Activated naive CD4-positive, alpha-beta T cell treated with anti-CD3 and anti-CD28 coated beads, Interleukin-2, amount 50 U/mL, for 72 hours (primary cell): ENCODE measurements at regions not wholly inside any gene's neighbourhood (a gene's known extent, or its start where the extent isn't known, plus 50 kb on each side); places are given as distances from the start of the nearest gene placed in this dataset.
"Not testable (repeated sequence)": the region's sequence is repeated elsewhere in the genome, so short reads cannot be mapped to it uniquely, and the experiment has no call there.

Source experiments
- ATAC-seq, 2 donors: fragments of 150-1000 bp; cut with Tn5 transposase; 2 replicates each; pipeline ENCODE4 v1.10.0; 2021; ENCODE audit warnings: mild to moderate bottlenecking in 2 of 2, moderate library complexity in 2 of 2
- DNase-seq, 2 donors: peaks; one replicate each; pipeline ENCODE4 v3.0.0; 2021 to 2022; ENCODE audit warnings: low spot score in 2 of 2
- H3K27ac Mint-ChIP-seq, 2 donors: one replicate each; pipeline ENCODE4 v1.8.0; 2022; ENCODE audit warnings: mild to moderate bottlenecking in 2 of 2, mixed read lengths in 2 of 2
- H3K36me3 Mint-ChIP-seq, 2 donors: one replicate each; pipeline ENCODE4 v1.8.0; 2022; ENCODE audit warnings: mixed read lengths in 2 of 2
- H3K9me3 Mint-ChIP-seq, 2 donors: one replicate each; pipeline ENCODE4 v1.8.0; 2022; ENCODE audit warnings: mixed read lengths in 2 of 2

DNA sequence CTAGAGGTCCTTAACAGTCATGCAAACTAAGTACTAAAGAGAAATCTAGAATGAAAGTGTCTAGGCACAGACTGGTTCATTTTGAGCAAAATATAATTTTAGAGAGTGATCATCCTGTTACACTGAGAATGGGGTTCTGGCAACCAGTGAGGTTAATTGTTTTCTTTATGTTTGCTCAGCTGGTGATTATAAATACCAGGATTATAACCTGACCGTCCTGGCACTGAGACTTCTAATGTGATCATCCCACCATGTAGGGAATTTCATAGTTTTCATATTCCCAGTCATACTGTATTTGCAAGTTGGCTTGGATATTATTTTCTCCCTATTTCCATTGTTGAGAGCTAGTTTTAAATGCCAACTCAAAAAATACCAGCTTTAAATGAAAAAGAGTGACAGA is 852.5 kb upstream of the LRATD1 start:
- Mint-ChIP-seq H3K27ac (no peak overlapping the region), H3K36me3 (no peaks in the 10 kb centered on the region), H3K9me3 (peaks cover 0 to 12% of the 10 kb centered on the region in 2 donors)
- no peak for DNase-seq
- no peak for ATAC-seq

DNA sequence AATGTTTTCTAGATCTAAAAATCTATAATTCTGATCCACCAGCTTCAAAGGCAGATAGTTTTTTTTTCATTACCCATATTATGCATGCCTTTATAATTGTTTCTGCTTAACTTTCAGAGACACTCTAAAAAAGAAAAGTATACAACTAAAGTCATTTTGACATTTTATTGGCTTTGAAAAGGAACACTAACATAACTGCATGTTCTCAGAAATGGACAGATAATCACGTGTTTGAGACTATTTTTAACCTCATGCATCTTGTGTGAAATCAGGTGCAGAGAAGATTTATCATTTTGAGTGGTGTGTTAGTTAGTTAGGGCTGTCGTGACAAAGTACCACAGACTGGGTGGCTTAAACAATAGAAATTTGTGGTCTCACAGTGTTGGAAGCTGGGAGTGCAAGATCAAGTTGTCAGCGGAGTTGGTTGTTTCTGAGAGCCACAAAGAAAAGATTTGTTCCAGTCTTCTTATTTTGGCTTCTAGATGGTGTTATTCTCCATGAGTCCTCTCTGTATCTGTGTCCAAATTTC is 841.4 kb upstream of the LRATD1 start:
- H3K27ac Mint-ChIP-seq: no peak overlapping the region
- DNase-seq: no peak
- ATAC-seq: no peak
- H3K9me3 Mint-ChIP-seq: peaks cover under 1 to 10% of the 10 kb centered on the region in 2 donors
- no peaks in the 10 kb centered on the region for H3K36me3 Mint-ChIP-seq

DNA sequence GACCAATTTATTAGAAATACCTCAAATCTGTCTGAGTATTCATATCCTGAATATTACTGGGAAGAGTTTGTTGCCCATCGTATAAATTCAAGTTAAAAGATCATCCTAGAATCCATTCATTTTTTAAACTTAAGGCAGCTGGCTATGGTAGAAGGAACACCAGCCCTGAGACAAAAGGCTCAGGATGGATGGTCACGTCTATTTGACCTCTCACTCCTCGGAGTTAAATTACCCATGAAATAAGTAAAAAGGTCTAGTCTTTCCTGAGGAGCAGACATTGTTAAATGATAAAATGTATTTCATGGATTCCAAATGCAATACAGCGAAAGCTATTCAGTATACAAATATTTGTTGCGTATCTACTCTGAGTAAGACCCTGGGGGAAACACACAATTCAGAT is 826.0 kb upstream of the LRATD1 start:
- no peak overlapping the region for H3K27ac Mint-ChIP-seq
- DNase-seq: no peak
- no peak for ATAC-seq
- H3K36me3 Mint-ChIP-seq: no peaks in the 10 kb centered on the region
- H3K9me3 Mint-ChIP-seq: peaks cover 6 to 7% of the 10 kb centered on the region in 2 donors

DNA sequence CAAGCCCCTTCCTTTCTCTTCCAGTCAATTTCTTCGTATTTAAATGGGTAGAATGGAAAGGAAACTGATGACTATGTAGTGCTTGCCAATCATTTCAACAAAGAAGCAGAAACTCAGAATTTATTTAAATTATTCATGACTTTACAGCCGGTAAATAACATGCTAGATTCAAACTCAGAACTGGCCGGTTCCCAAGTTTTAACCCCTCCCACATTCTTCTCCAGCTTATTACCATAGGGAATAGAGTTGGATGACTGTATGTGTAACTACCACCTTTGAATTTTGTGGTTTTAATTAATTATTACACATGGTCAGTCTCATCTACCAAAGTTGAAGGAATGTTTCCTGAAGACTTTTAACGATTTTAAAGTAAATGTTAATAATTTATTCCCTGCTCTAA is 819.3 kb upstream of the LRATD1 start:
- no peak for ATAC-seq
- no peak overlapping the region for H3K27ac Mint-ChIP-seq
- DNase-seq: no peak
- H3K9me3 Mint-ChIP-seq: peaks cover 9 to 10% of the 10 kb centered on the region in 2 donors
- H3K36me3 Mint-ChIP-seq: no peaks in the 10 kb centered on the region

DNA sequence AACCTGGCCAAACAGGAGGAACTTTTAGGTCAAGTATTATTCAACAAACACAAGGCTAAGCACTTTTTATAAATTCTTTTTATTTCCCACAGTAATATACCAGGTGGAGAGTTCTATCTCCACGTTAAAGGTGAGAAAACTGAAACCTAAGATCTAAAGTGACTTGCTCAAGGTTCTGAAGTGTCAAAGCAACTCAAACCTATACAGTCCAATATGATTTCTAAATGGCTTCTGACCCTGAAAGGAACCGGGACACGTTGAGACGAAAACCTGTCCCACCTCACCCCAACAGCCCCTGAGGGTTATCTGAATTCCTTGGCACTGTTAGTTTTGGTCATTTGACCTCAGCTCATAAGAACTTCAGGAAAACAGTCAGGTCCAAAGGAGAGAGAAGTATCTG is 814.5 kb upstream of the LRATD1 start:
- DNase-seq (no peak), ATAC-seq (peak; percentile 63 to 67)
- Mint-ChIP-seq H3K9me3 (peaks cover 1 to 4% of the 10 kb centered on the region in 2 donors), H3K36me3 (no peaks in the 10 kb centered on the region), H3K27ac (no peak overlapping the region)

DNA sequence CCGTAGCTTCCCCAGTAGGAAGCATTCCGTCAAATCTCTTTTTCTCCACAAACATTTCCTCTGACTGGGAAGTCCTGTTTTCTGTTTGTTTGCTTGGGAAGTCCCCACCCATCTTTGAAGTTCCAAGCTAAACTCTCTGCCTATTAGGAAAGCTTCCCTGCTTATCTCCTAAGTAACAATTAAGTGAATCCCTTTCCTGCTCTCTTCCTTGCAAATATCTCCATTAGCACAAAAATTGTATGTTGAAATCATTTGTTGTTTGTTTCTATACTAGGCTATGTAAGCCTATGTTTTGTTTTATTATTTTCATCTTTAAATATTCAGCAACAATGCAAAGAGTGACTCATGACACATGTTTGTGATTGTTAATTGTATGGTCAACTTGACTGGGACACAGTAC is 812.6 kb upstream of the LRATD1 start:
- no peak for ATAC-seq
- H3K27ac Mint-ChIP-seq: no peak overlapping the region
- no peaks in the 10 kb centered on the region for H3K36me3 Mint-ChIP-seq
- DNase-seq: no peak
- peaks cover 0 to 6% of the 10 kb centered on the region in 2 donors for H3K9me3 Mint-ChIP-seq

DNA sequence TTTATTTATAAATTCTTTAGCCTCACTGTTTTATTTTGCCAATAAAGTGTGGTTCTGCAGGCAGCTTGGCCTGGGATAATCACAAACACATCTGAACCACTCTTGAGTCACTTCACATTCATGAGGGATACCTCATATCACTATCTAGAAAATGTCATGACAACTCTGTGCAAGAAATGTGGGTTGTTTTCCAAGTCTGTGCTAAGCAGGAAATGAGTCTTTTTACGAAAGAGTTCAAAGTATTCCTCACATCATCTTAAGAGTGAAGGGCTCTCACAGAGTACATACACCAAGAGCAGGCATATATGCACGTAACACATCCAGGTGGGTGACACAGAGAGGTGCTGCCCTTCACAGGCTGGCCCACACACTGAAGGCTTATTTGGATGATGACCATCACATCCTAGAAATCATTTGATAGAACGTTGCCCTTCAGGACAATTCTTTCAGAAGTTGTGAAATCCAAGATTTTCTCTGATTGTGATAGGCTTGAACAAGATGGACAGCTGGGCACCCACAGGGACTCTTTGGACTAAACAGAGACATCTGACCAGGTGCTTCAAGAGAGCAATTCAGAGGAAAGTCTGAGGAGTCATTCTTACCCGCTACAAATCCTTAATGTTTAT is 811.1 kb upstream of the LRATD1 start:
- H3K27ac Mint-ChIP-seq: no peak overlapping the region
- H3K9me3 Mint-ChIP-seq: peaks cover 0 to 6% of the 10 kb centered on the region in 2 donors
- peak; percentile 55 to 68 for ATAC-seq
- no peak for DNase-seq
- H3K36me3 Mint-ChIP-seq: no peaks in the 10 kb centered on the region

DNA sequence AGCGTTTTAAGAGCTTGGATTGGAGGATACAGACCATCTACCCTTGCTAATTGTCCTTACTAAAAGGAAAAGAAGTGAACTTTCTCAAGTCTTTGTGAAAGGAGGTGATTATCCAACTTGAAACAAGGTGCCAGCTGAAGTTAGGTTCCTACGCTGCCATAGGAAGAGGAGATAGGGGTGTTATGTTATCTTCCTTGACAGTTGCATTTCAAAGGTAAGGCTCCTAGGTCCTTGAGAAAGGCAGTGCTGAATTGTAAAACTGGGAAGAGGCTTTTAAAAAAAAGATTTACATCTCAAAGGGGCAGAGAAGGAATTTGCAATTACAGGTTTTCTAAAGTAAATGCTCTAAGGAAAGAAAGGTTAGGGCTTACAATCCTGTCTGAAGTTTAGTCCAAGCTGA is 810.2 kb upstream of the LRATD1 start:
- ATAC-seq (no peak), DNase-seq (no peak)
- H3K36me3 Mint-ChIP-seq: no peaks in the 10 kb centered on the region

DNA sequence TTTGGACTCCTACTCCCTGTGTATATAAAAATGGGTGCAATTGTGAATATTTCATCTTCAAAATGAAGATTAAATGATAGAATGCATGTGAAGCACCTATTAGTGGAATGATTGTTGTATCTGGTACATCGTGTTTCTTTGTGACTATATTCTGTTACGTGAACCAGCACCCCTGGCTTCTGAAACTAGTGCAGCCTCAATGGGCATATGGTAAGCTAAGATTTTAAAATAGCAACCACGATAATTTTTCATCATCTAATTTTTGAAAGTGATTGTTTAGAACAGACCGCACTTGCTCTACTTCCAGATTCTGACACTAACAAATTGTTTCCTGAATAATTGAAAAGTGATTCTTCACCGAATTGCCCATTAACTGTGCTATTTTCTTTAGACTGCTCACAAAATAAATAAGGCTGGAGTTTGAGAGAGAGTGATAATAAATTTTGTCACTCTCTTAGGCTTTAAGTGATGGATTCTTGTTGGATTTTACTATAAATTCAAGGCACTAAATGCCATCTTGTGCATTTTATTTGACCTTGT is 806.1 kb upstream of the LRATD1 start:
- no peak for DNase-seq
- Mint-ChIP-seq H3K27ac (no peak overlapping the region), H3K9me3 (peaks cover 6 to 10% of the 10 kb centered on the region in 2 donors), H3K36me3 (no peaks in the 10 kb centered on the region)
- no peak for ATAC-seq

More for the DNA sequence above, 810.2 kb upstream of the LRATD1 start:
- peaks cover 0 to 6% of the 10 kb centered on the region in 2 donors for H3K9me3 Mint-ChIP-seq
- no peak overlapping the region for H3K27ac Mint-ChIP-seq

DNA sequence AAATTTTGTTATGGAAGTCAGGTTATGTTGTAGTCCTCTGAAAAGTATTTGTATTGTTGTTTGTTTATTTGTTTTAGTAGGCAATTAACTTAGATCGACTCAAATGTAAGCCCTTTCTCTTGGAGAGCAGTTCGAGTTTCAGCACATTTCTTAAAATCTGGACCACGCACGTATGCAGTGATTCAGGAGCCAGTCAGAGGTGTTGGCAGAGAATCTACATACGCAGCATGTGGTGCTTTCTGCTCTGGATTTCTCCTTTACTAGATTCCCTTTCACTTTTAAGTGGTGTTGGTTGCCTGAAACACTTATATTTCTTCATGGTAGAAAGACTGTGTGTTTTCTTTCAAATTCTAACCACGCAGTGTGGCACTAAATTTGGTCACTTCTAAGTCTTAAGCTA is 773.9 kb upstream of the LRATD1 start:
- Mint-ChIP-seq H3K36me3 (no peaks in the 10 kb centered on the region), H3K27ac (no peak overlapping the region), H3K9me3 (peaks cover 0 to 4% of the 10 kb centered on the region in 2 donors)
- DNase-seq: no peak
- ATAC-seq: no peak

DNA sequence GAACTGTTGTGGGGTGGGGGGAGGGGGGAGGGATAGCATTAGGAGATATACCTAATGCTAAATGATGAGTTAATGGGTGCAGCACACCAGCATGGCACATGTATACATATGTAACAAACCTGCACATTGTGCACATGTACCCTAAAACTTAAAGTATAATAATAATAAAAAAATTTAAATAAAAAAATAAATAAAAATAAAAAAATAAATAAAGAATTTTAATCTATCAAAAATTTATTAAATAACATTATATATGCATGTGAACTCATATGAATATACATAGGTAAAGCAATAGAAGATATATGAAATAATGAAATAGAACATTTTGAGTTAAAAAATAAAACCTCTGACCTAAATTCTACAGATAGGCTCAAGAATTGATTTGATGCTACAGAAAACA is 764.2 kb upstream of the LRATD1 start:
- H3K9me3 Mint-ChIP-seq: peaks cover 6 to 11% of the 10 kb centered on the region in 2 donors
- H3K27ac Mint-ChIP-seq, H3K36me3 Mint-ChIP-seq, DNase-seq, ATAC-seq: not testable (repeated sequence)

DNA sequence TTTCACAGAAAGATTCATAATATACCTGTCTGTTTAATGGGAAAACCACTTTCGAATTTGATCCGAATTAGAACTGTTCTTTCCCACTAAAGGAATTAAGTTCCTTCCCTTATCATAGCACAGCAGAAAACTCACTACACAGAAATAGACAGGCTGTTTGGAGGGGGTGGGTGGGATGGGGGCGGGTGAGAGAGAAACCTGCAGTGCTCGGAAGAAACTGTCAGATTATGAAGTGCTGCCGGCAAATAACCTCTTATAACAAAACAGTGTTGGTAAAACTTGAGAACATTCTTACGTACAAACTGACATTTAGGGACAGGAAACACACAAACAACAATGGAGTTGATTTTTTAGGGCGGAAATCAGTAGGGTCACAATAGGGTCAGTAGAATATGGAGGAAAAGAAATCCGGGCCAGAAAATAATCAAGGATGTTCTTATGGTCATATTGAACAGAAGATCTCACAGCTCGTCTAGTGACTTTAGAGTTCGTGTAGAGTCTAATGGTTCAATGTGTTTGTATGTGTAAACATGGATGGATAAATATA is 756.0 kb upstream of the LRATD1 start:
- no peak for DNase-seq
- no peak for ATAC-seq
- Mint-ChIP-seq H3K9me3 (peaks cover 0 to 11% of the 10 kb centered on the region in 2 donors), H3K27ac (no peak overlapping the region), H3K36me3 (no peaks in the 10 kb centered on the region)

DNA sequence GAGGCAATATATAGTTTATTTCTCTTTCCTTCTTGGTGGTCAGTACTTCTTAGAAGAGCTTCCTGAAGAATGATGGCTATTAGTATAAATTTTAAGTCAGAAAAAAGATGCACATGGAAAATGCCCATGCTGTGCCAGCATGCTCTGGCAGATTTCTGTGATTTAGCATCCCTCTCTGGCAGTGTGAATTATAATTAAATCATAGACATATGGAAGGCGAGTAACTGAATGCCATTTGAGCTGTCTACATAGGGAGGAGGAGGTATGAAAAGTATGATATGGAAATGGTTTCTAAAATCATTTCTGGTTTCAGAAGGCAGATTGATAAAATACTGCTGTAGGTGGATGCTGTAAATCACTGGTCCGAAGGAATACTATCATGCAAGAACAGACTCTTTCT is 754.9 kb upstream of the LRATD1 start:
- H3K36me3 Mint-ChIP-seq: no peaks in the 10 kb centered on the region
- peaks cover 0 to 14% of the 10 kb centered on the region in 2 donors for H3K9me3 Mint-ChIP-seq
- DNase-seq (no peak), ATAC-seq (no peak)
- H3K27ac Mint-ChIP-seq: no peak overlapping the region

DNA sequence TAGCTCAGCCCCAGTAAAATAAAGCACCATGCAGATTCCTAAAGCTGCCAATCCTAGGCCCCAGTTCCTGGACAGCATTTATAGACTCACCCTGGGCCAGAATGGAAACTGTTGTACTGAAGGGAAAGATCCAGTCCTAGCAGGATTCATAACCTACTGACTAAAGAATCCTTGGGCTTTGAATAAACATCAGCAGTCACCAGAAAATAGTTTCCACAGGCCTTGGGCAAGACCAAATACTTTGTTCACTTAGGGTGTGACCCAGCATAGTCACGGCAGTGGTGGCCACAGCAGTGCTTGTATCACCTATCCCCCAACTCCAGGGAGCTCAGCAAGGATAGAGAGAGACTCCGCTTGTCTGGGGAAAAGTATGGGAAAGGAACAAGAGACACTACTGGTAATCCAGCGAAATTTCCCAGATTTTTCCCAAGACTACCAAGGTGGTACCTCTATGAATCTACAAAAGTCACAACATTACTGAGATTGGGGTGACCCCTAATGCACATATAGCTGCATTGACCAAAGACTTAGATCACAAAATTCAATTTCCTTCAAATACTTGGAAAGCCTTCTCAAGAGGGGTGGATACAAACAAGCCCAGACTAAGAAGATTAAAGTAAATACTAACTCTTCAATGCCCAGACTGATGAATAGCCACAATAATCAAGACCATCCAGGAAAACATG is 748.1 kb upstream of the LRATD1 start:
- ATAC-seq: no peak

DNA sequence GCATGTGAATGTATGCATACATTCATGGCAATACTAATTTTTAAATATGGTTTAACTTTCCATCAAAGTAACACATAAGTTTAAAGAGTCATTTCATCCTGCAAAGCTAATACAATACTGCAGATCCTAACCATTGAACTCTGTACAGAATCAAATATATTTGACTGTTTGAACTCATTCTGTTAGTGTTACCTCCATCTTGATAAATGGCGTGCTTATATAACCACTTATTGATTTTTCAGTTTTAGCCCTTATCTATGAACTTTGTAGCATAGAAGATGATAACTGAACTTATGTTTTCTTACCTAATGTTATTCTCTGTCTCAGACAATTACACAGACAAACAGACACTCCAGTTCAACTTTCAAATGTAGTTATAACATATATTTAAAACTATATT is 731.0 kb upstream of the LRATD1 start:
- ATAC-seq: no peak
- H3K36me3 Mint-ChIP-seq: no peaks in the 10 kb centered on the region

More for the DNA sequence above, 748.1 kb upstream of the LRATD1 start:
- Mint-ChIP-seq H3K9me3 (peaks cover 0 to 8% of the 10 kb centered on the region in 2 donors), H3K27ac (no peak overlapping the region), H3K36me3 (no peaks in the 10 kb centered on the region)
- DNase-seq: no peak

DNA sequence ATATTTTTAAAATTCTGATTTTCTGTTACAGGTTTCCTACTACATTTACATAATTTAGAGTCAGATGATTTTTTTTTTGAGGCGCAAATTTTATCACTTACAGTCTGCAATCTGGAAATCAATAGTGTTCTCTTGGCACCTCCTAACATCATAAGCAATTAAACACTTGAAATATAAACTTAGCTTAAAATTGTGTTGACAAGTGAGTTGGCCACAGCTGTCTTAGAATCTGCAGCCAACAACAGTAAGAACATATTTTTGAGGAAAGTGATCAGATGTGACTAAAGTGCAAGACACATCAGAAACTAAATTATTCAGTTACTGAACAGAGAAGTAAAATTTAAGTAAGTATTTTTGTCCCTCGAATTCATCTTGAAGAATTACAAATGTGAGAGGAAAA is 726.7 kb upstream of the LRATD1 start:
- ATAC-seq: no peak
- H3K36me3 Mint-ChIP-seq: no peaks in the 10 kb centered on the region
- H3K27ac Mint-ChIP-seq: no peak overlapping the region
- peaks cover 0 to 5% of the 10 kb centered on the region in 2 donors for H3K9me3 Mint-ChIP-seq
- no peak for DNase-seq

More for the DNA sequence above, 731.0 kb upstream of the LRATD1 start:
- Mint-ChIP-seq H3K27ac (no peak overlapping the region), H3K9me3 (no peaks in the 10 kb centered on the region)
- DNase-seq: no peak

DNA sequence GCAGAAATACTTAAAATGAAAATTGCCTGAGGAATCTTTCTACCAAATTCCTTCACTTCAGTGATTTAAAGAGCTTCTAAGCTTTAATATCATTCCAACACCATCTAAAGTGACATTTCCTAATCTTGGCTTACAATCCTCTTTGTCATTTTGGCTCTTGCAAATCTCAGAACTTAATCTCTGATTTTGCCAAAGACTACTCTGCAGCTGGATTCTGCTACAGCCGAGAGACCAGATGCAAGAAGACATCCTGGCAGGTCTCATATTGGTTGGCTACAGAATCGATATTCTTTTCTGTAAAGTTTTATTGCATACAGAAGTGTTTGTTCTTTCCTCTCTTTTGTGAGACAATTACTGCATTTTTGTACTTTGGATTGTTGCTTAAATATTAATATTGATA is 716.5 kb upstream of the LRATD1 start:
- H3K27ac Mint-ChIP-seq: no peak overlapping the region
- H3K36me3 Mint-ChIP-seq: no peaks in the 10 kb centered on the region
- H3K9me3 Mint-ChIP-seq: peaks cover 8 to 12% of the 10 kb centered on the region in 2 donors
- DNase-seq (no peak), ATAC-seq (no peak)
